ENCODE measurements at regions not wholly inside any gene's neighbourhood (a gene's known extent, or its start where the extent isn't known, plus 50 kb on each side); places are given as distances from the start of the nearest gene placed in this dataset.

DNA sequence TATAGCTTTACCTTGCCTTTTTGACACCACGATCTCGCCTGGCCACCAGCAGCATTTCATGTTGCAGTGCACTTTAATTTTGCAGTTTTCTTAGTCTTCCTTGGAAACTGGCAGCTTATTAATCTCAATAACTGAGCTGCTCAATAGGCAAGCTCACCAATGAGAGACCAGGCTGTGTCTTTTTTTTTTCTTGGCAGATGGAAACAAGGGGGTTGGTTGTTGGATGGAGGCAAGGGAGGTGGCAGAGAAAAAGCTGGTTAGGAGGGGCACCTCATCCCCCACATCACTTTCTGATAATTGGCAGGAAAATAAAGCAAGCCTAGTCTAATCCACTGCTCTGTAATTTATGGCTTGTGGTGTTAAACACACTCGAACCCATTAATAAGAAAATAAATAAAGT lies 324.5 kb upstream of the WWC1 start:
- DNase-seq (ENCODE audit: low spot score) = no peak
- Mint-ChIP-seq H3K36me3 (no peaks in the 10 kb centered on the region), H3K9me3 (peaks cover 4% of the 10 kb centered on the region), H3K4me3 (no peak overlapping the region), H3K27ac (no peak overlapping the region), H3K27me3 (ENCODE audit: low read depth) (no peaks in the 10 kb centered on the region; the same call in 1 of the 2 replicates), H3K4me1 (peaks cover 27% of the 10 kb centered on the region)
- TF ChIP-seq ZBTB21 (CRISPR knock-in tag; IDR thresholded peaks at IDR 0.05; ENCODE audit: borderline replicate concordance) (no peak), TCF7 (CRISPR knock-in tag; IDR thresholded peaks at IDR 0.05; ENCODE audit: low read depth) (no peak), NR1H2 (CRISPR knock-in tag; IDR thresholded peaks at IDR 0.05) (no peak), ZMAT4 (CRISPR knock-in tag; IDR thresholded peaks at IDR 0.05) (no peak), SMAD3 (CRISPR knock-in tag; IDR thresholded peaks at IDR 0.05; ENCODE audit: borderline replicate concordance) (no peak), OVOL2 (CRISPR knock-in tag; IDR thresholded peaks at IDR 0.05; ENCODE audit: borderline replicate concordance) (no peak), MYBL2 (CRISPR knock-in tag; IDR thresholded peaks at IDR 0.05) (no peak), PREB (CRISPR knock-in tag; IDR thresholded peaks at IDR 0.05; ENCODE audit: borderline replicate concordance) (no peak), PRRX2 (CRISPR knock-in tag; IDR thresholded peaks at IDR 0.05) (no peak)
- TF ChIP-seq, protein P1, sequence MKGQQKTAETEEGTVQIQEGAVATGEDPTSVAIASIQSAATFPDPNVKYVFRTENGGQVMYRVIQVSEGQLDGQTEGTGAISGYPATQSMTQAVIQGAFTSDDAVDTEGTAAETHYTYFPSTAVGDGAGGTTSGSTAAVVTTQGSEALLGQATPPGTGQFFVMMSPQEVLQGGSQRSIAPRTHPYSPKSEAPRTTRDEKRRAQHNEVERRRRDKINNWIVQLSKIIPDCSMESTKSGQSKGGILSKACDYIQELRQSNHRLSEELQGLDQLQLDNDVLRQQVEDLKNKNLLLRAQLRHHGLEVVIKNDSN (CRISPR knock-in tag; IDR thresholded peaks at IDR 0.05) = no peak
- TF ChIP-seq, protein P2, sequence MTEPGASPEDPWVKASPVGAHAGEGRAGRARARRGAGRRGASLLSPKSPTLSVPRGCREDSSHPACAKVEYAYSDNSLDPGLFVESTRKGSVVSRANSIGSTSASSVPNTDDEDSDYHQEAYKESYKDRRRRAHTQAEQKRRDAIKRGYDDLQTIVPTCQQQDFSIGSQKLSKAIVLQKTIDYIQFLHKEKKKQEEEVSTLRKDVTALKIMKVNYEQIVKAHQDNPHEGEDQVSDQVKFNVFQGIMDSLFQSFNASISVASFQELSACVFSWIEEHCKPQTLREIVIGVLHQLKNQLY (CRISPR knock-in tag; IDR thresholded peaks at IDR 0.05) = no peak
- TF ChIP-seq, protein P3, sequence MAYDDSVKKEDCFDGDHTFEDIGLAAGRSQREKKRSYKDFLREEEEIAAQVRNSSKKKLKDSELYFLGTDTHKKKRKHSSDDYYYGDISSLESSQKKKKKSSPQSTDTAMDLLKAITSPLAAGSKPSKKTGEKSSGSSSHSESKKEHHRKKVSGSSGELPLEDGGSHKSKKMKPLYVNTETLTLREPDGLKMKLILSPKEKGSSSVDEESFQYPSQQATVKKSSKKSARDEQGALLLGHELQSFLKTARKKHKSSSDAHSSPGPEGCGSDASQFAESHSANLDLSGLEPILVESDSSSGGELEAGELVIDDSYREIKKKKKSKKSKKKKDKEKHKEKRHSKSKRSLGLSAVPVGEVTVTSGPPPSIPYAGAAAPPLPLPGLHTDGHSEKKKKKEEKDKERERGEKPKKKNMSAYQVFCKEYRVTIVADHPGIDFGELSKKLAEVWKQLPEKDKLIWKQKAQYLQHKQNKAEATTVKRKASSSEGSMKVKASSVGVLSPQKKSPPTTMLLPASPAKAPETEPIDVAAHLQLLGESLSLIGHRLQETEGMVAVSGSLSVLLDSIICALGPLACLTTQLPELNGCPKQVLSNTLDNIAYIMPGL (CRISPR knock-in tag; IDR thresholded peaks at IDR 0.05) = no peak
- TF ChIP-seq, protein P4, sequence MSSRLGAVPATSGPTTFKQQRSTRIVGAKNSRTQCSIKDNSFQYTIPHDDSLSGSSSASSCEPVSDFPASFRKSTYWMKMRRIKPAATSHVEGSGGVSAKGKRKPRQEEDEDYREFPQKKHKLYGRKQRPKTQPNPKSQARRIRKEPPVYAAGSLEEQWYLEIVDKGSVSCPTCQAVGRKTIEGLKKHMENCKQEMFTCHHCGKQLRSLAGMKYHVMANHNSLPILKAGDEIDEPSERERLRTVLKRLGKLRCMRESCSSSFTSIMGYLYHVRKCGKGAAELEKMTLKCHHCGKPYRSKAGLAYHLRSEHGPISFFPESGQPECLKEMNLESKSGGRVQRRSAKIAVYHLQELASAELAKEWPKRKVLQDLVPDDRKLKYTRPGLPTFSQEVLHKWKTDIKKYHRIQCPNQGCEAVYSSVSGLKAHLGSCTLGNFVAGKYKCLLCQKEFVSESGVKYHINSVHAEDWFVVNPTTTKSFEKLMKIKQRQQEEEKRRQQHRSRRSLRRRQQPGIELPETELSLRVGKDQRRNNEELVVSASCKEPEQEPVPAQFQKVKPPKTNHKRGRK (CRISPR knock-in tag; IDR thresholded peaks at IDR 0.05; ENCODE audit: borderline replicate concordance) = no peak
- CTCF ChIA-PET = interaction anchor here (1.2 to 1.9 kb wide), 2 partner anchors 80 to 937 kb away, joined by 3 to 5 read pairs; no protein-coding TSS in a partner anchor
- POLR2A ChIA-PET = interaction anchor here (0.6 kb wide), 1 partner anchor 1065 kb away, joined by 3 read pairs; no protein-coding TSS in a partner anchor
- ATAC-seq = no peak

DNA sequence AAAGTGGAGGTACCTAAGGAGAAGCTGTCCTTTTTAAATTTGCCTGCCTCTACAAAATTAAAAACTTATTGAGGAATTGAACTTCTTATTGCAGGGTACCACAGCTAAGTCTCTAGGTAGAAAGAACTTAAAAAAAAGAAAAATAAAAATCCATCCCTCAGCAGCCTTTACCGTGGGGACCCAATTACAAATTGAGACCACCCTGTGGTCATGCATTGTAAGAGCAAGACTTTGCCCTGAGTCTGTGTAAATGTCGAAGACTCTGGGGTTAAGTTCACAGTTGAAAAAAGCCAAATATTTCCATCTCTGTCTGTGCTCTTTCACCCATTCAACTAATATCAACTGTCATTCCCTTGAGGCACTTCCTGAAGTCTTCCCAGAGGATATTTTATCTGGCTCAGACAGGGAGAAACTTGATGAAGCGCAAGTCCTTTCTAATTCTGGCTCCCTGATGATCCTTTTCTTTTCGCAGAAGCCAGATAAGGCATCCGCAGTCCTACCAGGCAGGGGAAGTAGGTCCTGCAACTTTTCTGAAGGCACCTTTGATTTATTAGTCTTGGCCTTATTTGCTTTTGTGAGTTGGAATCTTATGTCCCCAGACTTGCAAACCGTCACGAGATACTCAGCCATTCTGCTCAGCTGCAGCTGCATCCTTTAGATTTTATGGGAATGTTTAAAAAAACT lies 323.8 kb upstream of the WWC1 start:
- Mint-ChIP-seq H3K27ac (no peak overlapping the region), H3K36me3 (no peaks in the 10 kb centered on the region), H3K9me3 (no peaks in the 10 kb centered on the region), H3K4me1 (peaks cover 27% of the 10 kb centered on the region), H3K4me3 (no peak overlapping the region), H3K27me3 (ENCODE audit: low read depth) (no peaks in the 10 kb centered on the region; the same call in 1 of the 2 replicates)
- POLR2A ChIA-PET = interaction anchor here (0.6 kb wide), 1 partner anchor 1066 kb away, joined by 3 read pairs; no protein-coding TSS in a partner anchor
- ATAC-seq = peak; percentile 80
- CTCF ChIA-PET = interaction anchor here (1.2 to 1.9 kb wide), 2 partner anchors 80 to 937 kb away, joined by 3 to 5 read pairs; no protein-coding TSS in a partner anchor
- no peak for DNase-seq (ENCODE audit: low spot score)
- no peak for TF ChIP-seq ZNF416 (CRISPR knock-in tag; IDR thresholded peaks at IDR 0.05)
- TF ChIP-seq NR2C2 (CRISPR knock-in tag; IDR thresholded peaks at IDR 0.05) = no peak
- TF ChIP-seq ZSCAN18 (CRISPR knock-in tag; IDR thresholded peaks at IDR 0.05) = no peak
- no peak for TF ChIP-seq IRF2 (CRISPR knock-in tag; IDR thresholded peaks at IDR 0.05; ENCODE audit: borderline replicate concordance, low read depth)
- TF ChIP-seq EMX1 (CRISPR knock-in tag; IDR thresholded peaks at IDR 0.05) = no peak
- TF ChIP-seq, protein P5, sequence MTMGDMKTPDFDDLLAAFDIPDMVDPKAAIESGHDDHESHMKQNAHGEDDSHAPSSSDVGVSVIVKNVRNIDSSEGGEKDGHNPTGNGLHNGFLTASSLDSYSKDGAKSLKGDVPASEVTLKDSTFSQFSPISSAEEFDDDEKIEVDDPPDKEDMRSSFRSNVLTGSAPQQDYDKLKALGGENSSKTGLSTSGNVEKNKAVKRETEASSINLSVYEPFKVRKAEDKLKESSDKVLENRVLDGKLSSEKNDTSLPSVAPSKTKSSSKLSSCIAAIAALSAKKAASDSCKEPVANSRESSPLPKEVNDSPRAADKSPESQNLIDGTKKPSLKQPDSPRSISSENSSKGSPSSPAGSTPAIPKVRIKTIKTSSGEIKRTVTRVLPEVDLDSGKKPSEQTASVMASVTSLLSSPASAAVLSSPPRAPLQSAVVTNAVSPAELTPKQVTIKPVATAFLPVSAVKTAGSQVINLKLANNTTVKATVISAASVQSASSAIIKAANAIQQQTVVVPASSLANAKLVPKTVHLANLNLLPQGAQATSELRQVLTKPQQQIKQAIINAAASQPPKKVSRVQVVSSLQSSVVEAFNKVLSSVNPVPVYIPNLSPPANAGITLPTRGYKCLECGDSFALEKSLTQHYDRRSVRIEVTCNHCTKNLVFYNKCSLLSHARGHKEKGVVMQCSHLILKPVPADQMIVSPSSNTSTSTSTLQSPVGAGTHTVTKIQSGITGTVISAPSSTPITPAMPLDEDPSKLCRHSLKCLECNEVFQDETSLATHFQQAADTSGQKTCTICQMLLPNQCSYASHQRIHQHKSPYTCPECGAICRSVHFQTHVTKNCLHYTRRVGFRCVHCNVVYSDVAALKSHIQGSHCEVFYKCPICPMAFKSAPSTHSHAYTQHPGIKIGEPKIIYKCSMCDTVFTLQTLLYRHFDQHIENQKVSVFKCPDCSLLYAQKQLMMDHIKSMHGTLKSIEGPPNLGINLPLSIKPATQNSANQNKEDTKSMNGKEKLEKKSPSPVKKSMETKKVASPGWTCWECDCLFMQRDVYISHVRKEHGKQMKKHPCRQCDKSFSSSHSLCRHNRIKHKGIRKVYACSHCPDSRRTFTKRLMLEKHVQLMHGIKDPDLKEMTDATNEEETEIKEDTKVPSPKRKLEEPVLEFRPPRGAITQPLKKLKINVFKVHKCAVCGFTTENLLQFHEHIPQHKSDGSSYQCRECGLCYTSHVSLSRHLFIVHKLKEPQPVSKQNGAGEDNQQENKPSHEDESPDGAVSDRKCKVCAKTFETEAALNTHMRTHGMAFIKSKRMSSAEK (CRISPR knock-in tag; IDR thresholded peaks at IDR 0.05; ENCODE audit: borderline replicate concordance) = no peak
- TF ChIP-seq RELA (CRISPR knock-in tag; IDR thresholded peaks at IDR 0.05; ENCODE audit: borderline replicate concordance) = no peak
- TF ChIP-seq ZNF138 (CRISPR knock-in tag; conservative IDR thresholded peaks at IDR 0.05) = no peak
